HG02571 (cell line): ENCODE measurements at regions not wholly inside any gene's neighbourhood (a gene's known extent, or its start where the extent isn't known, plus 50 kb on each side); places are given as distances from the start of the nearest gene placed in this dataset.

Experiments
- ATAC-seq: cut with Tn5 transposase; IDR thresholded peaks from one replicate; pipeline ENCODE4 v1.9.1; 2021; ENCODE audit warnings: mild to moderate bottlenecking, moderate library complexity; ENCODE audit not compliant: unreplicated experiment

GRCh38 chr10:129078346-129078745 lies 388.7 kb upstream of the MGMT start:
- ATAC-seq, result no peak

- no peak for ATAC-seq
Observed at GRCh38 chr10:129078746-129079145, 388.3 kb upstream of the MGMT start.

- ATAC-seq, result no peak
Observed at GRCh38 chr10:129079705-129080104, 387.3 kb upstream of the MGMT start.

DNA sequence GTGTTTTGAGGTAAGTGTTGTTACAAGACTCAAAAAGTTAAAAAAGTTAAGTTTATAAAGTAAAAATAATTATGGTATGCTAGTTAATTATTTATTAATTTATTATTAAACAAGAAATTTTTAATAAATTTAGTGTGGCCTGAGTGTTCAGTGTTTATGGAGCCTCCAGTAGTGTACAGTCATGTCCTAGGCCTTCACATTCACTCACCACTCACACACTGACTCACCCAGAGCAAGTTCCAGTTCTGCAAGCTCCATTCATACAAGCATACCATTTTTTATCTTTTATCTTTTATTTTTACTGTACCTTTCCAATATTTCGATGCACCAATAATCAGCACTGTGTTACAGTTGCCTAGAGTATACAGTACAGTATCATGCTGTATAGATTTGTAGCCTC lies 381.2 kb upstream of the MGMT start:
- no peak for ATAC-seq

DNA sequence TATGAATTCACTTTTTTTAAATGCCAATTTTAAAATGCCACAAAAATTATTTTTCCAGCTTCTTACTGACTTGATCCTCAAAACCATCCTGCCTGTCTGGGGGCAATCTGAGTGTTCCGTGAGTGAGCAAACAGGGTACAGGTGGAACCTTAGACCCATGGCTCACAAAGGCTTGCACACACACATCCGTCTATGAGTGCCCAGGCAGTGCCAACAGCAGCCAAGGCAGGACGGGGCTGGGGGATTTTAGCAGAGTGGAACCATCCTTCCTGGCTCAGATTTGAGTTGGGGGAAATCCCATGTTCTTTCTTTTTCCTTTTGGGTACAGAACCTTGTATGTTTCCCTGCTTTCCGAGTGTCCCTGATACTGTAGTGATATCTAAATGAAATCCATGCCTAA lies 377.7 kb upstream of the MGMT start:
- ATAC-seq, result no peak

- ATAC-seq, result no peak
Observed at GRCh38 chr10:129090165-129090564, 376.9 kb upstream of the MGMT start.

DNA sequence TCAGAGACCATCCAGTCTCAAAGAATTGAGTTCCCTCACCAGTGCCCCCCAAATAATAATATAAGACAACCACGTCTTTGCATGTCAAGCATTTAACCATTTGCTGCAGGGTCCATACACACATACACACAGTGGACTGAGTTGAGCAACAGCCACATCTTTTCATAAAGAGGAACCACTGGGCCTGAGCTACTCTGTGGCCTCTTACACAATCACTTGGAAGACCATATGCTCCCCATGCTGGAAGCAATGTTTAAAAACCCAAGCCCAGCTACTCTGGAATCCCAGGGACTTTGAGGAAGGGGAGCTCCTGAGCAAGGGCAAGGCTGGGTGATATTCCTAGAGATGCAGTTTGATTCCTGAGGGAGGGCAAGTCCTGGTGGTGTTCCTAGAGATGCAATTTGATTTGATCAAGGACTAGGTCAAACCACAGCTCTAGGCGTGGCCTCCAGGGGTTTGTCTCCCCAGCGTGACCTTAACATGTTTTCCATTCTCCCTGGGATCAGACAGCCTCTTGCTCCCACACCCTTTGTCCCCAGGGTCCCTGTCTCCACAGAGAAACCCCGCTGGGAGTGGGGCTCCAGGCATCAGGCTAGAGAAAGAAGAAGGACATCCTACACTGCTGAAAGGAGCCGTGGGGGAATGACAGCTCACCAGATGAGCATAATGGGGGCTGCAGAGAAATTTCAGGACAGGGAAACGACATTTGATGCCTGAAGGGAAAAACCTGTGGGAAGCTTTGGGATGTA lies 376.2 kb upstream of the MGMT start:
- no peak for ATAC-seq

- ATAC-seq, result no peak
Observed at GRCh38 chr10:129093641-129094040, 373.4 kb upstream of the MGMT start.

DNA sequence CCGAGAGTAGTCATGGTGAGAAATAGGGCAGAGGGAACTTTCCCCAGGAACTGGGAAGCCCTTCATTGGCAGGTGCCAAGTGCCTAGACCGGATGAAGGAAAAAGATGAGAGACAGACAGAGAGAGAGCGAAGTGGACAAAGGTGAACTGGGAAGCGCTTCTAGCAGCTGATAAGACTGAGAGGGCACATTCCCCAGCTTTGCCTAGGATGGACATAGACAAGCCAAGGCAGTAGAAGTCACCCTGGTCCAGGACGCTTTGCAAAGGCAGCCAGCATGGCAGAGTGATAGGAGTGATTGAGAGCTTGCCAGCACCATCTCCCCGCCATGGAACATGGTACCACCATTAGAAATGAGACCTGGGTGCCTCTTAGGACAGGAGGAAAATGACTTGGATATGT lies 372.8 kb upstream of the MGMT start:
- ATAC-seq, result no peak

DNA sequence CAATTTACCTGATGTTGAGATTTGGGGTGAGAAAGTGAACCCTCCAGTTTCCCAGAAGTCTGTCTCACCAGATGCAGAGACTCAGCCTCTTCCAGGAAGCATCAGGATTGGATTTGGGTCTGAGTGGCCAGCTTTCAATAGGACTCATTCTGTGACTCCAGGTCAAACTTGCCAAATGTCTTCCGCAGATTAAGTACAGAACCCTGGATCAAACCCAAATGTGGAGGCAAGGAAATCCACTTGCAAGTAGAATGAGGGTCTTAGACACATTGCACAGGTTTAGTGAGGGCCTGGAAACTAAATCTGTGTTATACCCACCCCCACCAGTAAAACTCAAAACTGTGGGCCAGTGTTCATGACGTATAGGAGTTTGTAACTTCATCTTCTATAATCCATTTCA lies 372.2 kb upstream of the MGMT start:
- no peak for ATAC-seq

- ATAC-seq, result no peak
Observed at GRCh38 chr10:129095680-129096064, 371.4 kb upstream of the MGMT start.

DNA sequence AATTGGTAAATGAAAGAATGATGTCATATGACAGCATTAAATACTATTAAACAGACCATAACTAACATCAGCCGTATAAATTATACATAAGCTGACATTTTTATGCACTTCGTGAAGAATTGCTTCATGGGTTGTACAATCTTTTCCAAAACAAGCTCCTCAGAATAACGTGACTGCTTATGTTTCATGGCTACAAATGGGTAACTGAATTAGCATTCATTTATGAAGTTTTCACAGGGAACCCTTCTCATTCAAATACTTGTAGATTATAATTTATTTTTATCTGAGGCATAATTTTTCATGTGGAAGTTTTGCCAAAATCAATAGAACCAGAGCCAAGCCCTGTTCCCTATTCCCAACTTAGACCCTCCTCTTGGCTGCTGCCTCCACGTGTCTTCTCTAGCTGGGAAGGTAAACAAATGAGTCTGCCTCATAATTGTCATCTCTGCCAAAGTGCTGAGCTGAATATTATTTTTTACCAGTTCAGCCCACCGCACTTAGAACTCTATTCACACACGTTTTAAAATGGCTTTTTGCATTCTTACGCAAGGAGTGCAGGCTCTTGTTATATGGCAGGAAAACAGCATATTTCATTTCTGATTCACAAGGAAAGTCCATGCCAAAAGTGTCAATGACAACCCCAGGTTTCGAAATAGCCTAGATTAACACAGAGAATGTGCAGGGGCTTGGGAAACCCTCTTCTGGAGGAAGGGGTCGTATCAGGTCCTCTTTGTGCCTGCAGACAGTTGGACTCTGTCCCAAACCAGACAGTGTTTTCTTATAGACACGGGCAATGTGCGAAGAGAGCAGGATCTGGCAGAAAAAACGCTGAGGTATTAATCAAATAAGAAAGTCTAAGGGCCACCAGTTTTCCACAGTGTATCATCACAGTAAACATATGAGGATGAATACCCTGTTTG lies 370.7 kb upstream of the MGMT start:
- ATAC-seq, result no peak

DNA sequence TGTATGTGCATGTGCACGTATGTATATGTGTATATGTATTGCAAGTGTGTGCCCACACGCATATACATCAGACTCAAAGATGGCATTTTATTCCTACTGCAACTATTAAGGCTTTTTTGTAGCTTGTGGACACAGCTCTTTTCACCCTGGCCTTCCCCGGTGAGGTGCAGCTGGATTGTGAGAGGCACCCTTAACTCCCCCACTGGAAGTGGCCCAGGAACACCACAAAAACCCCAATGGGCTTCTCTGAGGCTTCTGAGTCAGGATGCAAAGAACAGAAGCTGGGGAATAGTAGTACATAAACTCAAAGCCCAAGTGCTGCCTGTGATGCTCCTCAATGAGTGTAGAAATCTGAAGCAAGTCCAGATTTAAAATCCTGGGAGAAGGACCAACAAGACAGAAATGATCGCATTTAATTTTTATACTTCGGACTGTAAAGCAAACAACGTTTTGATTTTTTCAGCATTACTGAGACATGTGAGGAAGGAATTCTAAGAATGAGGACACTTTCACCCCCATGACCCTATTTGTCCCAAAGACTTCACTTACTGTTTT lies 369.2 kb upstream of the MGMT start:
- no peak for ATAC-seq

- ATAC-seq, result no peak
Observed at GRCh38 chr10:129098517-129098916, 368.5 kb upstream of the MGMT start.

DNA sequence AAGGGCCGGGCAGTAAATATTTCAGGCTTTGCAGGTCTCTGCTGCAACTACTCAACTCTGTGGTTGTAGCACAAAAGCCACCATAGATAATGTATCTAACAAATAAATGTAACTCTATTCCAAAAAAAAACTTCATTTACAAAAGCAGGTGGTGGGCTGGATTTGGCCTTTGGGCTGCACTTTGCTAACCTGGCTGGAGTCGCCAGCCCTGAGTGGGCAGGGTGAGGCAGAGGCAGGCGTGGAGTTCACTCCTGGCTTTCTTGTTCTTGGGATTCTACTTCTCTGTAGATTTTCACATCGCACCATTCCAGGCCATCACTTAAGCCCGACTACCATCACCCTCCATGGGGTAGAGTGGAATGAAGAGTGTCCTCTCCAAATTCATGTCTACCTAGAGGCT lies 367.6 kb upstream of the MGMT start:
- ATAC-seq, result no peak

GRCh38 chr10:129099992-129100391 lies 367.0 kb upstream of the MGMT start:
- no peak for ATAC-seq

DNA sequence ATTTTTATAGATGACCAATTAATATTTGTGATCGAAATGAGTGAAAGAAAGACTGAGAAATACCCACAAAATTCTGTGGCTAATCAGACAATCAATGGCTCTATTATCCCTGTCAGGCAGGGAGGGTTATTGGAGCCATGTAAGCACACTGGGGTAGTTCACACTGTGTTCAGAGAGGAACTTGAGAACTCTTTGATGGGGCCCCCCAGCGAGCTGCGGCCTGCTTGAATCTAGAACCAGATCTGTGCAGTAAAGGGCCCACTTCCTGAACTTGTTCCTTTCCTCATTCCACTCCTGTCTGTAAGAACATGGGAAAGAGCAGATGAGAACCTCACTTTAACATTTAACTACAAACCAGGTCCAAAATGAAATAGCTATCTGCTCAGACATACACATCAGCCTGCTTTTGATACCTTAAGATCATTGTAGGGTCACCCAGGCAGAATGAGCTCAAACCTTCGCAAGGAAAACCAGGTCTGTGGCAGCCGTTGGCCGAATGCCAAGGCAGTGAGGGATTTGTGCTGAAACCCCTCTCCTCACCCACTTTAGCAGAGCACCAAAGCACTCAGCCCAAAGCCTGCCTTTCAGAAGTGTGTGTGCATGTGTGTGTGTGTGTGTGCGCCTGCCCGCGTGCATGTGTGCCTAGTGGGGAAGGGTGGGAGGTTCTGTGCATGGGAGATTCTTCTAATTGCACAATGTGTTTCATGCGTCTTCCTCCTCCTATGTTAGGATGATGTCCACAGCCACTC lies 365.6 kb upstream of the MGMT start:
- ATAC-seq, result no peak

GRCh38 chr10:129102906-129103693 lies 363.9 kb upstream of the MGMT start:
- ATAC-seq, result no peak

GRCh38 chr10:129104266-129105045 lies 362.6 kb upstream of the MGMT start:
- no peak for ATAC-seq

DNA sequence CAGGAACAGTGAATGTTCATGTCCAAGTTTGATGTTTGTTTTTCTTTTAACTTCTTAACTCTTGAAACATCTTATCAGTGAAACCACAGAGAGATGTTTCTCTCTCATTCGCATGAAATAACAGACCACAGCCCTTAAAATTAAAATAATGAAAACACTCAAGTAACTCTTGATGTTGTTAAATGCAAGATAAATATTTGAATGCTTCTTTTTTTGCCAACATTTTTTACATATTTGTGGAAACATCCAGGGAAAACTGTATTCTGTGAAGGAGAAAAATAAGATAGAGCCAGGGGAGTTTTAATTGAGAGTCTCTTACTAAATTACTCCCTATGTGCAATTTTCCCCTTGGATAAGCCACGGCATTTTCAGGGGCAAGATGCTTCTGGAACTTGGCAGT lies 361.8 kb upstream of the MGMT start:
- no peak for ATAC-seq
